ENCODE measurements at regions not wholly inside any gene's neighbourhood (a gene's known extent, or its start where the extent isn't known, plus 50 kb on each side); places are given as distances from the start of the nearest gene placed in this dataset.

DNA sequence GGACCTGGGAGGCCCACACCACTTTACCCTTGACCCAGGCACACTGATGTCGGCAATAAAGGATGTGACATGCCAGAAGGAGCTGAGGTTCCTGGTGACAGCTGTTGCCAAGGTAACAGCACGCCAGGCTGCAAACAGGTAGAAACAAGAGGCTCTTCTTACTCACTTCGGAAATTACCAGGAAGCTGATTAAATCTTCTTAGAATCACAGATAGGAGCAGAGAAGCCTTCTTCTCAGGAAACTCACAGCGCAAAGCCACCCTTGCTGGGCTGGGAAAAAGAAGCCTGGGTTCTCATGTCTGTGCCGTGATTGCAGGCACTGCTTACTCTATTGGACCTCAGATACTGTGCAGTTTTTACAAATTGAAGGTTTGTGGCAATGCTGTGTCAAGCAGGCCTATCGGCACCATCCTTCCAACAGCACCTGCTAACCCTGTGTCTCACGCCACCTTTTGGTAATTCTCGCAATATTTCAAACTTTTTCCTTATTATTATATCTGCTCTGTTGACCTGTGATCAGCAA, 61.0 kb upstream of the TAF1B start:
- no peaks in the 10 kb centered on the region for H3K27me3 Mint-ChIP-seq
- H3K36me3 Mint-ChIP-seq: no peaks in the 10 kb centered on the region
- CTCF ChIA-PET: interaction anchor here in 1 of 2 donors (0.6 to 1.0 kb wide), 6 partner anchors 11 to 141 kb away, joined by 3 to 5 read pairs (median 4); no protein-coding TSS in a partner anchor
- Histone ChIP-seq H3K4me3 (ENCODE audit: control insufficient read depth in 1 of 2, extremely low read depth in 1 of 2, low read length in 1 of 2) (no peak overlapping the region), H3K27ac (ENCODE audit: low read length) (peak overlapping the region; percentile 96), H3K9me3 (no peaks in the 10 kb centered on the region), H3K36me3 (ENCODE audit: control insufficient read depth in 2 of 2, extremely low read depth in 1 of 2, insufficient read depth in 1 of 2, low read length in 1 of 2) (no peaks in the 10 kb centered on the region), H3K27me3 (replicated peaks in 1 of 2; ENCODE audit: control insufficient read depth in 2 of 2, extremely low read depth in 1 of 2, insufficient read depth in 2 of 2, low read length in 1 of 2) (no peaks in the 10 kb centered on the region), H3K4me1 (ENCODE audit: control insufficient read depth in 1 of 2, extremely low read depth in 1 of 2, insufficient read depth in 2 of 2, low read length in 2 of 2) (peaks cover 29 to 64% of the 10 kb centered on the region in 2 experiments)
- POLR2A ChIA-PET: interaction anchor here in 1 of 2 donors (0.7 to 1.5 kb wide), 3 partner anchors 17 to 175 kb away, joined by 3 read pairs; no protein-coding TSS in a partner anchor
- ATAC-seq (replicated peaks in 1 of 4): peak; percentile 77 to 85 (median 78)
- no peaks in the 10 kb centered on the region for H3K9me3 Mint-ChIP-seq
- peak overlapping the region; percentile 80 to 91 for H3K27ac Mint-ChIP-seq
- 10% methylated on average over 2 of the region's 8 CpGs for WGBS (ENCODE audit: insufficient coverage)
- peak in 34 of 35 experiments; percentile 32 to 86 (median 60) for DNase-seq
- H3K4me3 Mint-ChIP-seq: peak overlapping the region; percentile 4 to 23 (median 21)
- peaks cover 42 to 64% (median 52%) of the 10 kb centered on the region in 3 donors for H3K4me1 Mint-ChIP-seq

DNA sequence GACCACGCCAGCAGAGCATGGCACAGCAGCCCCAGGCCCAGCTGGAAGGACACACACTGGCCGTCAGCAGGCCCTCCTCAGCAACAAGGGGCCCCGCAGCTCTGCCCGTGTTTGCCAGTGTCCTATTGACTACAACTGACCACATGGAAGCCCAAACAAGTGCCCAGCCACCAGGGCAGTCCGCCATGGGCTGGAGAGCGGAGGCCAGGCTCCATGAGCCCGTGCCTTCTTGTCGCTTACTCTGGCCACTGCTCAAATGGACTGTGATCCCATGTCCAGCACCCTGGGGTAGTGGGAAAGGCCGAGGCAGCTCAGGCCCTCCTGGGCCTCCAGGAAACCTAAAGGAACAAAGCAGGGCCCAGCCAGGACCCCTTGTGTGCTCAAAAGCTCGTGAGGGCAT, 53.9 kb upstream of the TAF1B start:
- H3K27ac Mint-ChIP-seq: no peak overlapping the region
- CTCF ChIA-PET: interaction anchor here in 1 of 2 donors (1.1 kb wide), 1 partner anchor 10 kb away, joined by 6 read pairs; no protein-coding TSS in a partner anchor
- Histone ChIP-seq H3K4me3 (ENCODE audit: control insufficient read depth in 1 of 2, extremely low read depth in 1 of 2, low read length in 1 of 2) (no peak overlapping the region), H3K27ac (ENCODE audit: low read length) (no peak overlapping the region), H3K36me3 (ENCODE audit: control insufficient read depth in 2 of 2, extremely low read depth in 1 of 2, insufficient read depth in 1 of 2, low read length in 1 of 2) (no peaks in the 10 kb centered on the region), H3K27me3 (replicated peaks in 1 of 2; ENCODE audit: control insufficient read depth in 2 of 2, extremely low read depth in 1 of 2, insufficient read depth in 2 of 2, low read length in 1 of 2) (peaks cover 0 to 6% of the 10 kb centered on the region in 2 experiments), H3K4me1 (ENCODE audit: control insufficient read depth in 1 of 2, extremely low read depth in 1 of 2, insufficient read depth in 2 of 2, low read length in 2 of 2) (peaks cover 0 to 18% of the 10 kb centered on the region in 2 experiments), H3K9me3 (no peaks in the 10 kb centered on the region)
- peaks cover 0 to 3% of the 10 kb centered on the region in 2 donors for H3K27me3 Mint-ChIP-seq
- no peak overlapping the region for H3K4me3 Mint-ChIP-seq
- WGBS (ENCODE audit: insufficient coverage): 89% methylated on average over 9 of the region's 10 CpGs
- H3K9me3 Mint-ChIP-seq: no peaks in the 10 kb centered on the region
- H3K36me3 Mint-ChIP-seq: no peaks in the 10 kb centered on the region
- H3K4me1 Mint-ChIP-seq: peaks cover 0 to 17% (median 12%) of the 10 kb centered on the region in 3 donors
- ATAC-seq (replicated peaks in 1 of 4): no peak
- POLR2A ChIA-PET: no interaction called here
- DNase-seq: no peak

DNA sequence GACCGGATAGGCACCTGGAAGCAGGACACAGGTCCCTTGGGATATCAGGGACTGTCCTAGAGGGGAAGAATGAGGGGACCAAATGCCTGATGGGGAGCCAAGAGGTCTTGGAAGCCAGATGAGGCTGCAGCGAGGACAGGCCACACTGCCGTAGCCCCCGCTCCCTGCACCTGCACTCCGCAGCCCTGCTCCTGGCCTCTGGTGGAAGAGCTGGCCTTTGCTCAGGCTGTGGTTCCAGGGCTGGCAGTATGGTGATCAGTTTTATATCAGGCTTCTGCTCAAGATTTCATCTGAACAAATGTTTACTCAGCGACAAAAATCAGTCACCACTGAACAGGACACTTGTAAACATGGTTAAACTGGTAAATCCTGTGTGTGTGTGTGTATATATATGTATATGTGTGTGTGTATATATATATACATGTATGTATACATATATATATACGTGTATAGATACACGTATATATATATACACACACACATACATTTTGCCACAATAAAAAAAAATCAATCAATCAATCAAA, 52.5 kb upstream of the TAF1B start:
- Mint-ChIP-seq H3K27me3 (peaks cover 0 to 6% of the 10 kb centered on the region in 2 donors), H3K4me1 (peaks cover 0 to 14% (median 12%) of the 10 kb centered on the region in 3 donors), H3K36me3 (no peaks in the 10 kb centered on the region), H3K27ac (no peak overlapping the region), H3K4me3 (no peak overlapping the region), H3K9me3 (no peaks in the 10 kb centered on the region)
- no peaks in the 10 kb centered on the region for H3K9me3 ChIP-seq
- ChIA-PET POLR2A (interaction anchor here in 1 of 2 donors (0.7 kb wide), 1 partner anchor 11 kb away, joined by 4 read pairs; no protein-coding TSS in a partner anchor), CTCF (interaction anchor here (0.7 kb wide), 2 partner anchors 22 to 41 kb away, joined by 4 to 8 read pairs; no protein-coding TSS in a partner anchor)
- H3K27me3 ChIP-seq (replicated peaks in 1 of 2; ENCODE audit: control insufficient read depth in 2 of 2, extremely low read depth in 1 of 2, insufficient read depth in 2 of 2, low read length in 1 of 2): peaks cover 0 to 6% of the 10 kb centered on the region in 2 experiments
- no peaks in the 10 kb centered on the region for H3K36me3 ChIP-seq (ENCODE audit: control insufficient read depth in 2 of 2, extremely low read depth in 1 of 2, insufficient read depth in 1 of 2, low read length in 1 of 2)
- peaks cover 0 to 18% of the 10 kb centered on the region in 2 experiments for H3K4me1 ChIP-seq (ENCODE audit: control insufficient read depth in 1 of 2, extremely low read depth in 1 of 2, insufficient read depth in 2 of 2, low read length in 2 of 2)
- ATAC-seq (replicated peaks in 1 of 4) (no peak), DNase-seq (no peak)
- H3K27ac ChIP-seq (ENCODE audit: low read length): no peak overlapping the region
- H3K4me3 ChIP-seq (ENCODE audit: control insufficient read depth in 1 of 2, extremely low read depth in 1 of 2, low read length in 1 of 2): no peak overlapping the region
- 96% methylated on average over 6 of the region's 8 CpGs for WGBS (ENCODE audit: insufficient coverage)

DNA sequence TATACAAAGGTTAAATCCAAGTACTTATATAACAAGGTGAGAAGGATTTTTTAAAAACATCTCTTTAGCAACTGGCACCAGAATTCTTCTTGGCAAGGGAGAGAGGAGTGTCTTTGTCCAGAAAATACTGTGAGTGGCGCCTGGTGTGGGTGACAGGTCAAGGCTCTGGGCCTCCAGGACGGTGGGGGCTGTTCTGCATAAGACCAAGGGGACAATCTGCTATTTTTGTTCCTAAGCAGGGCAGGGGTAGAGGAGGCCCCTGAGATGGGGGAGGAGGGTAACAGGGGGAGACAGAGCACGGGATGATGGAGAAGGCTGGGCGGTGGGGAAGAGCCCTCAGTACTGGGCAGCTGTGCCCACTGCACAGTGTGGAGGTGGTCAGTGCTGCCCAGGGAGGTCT, 51.6 kb upstream of the TAF1B start:
- CTCF ChIA-PET: no interaction called here
- ATAC-seq (replicated peaks in 1 of 4) (no peak), DNase-seq (no peak)
- no peaks in the 10 kb centered on the region for H3K9me3 ChIP-seq
- Mint-ChIP-seq H3K27ac (no peak overlapping the region), H3K9me3 (no peaks in the 10 kb centered on the region), H3K36me3 (no peaks in the 10 kb centered on the region), H3K27me3 (peaks cover 0 to 6% of the 10 kb centered on the region in 2 donors), H3K4me1 (peaks cover 0 to 14% (median 11%) of the 10 kb centered on the region in 3 donors), H3K4me3 (no peak overlapping the region)
- H3K4me3 ChIP-seq (ENCODE audit: control insufficient read depth in 1 of 2, extremely low read depth in 1 of 2, low read length in 1 of 2): no peak overlapping the region
- POLR2A ChIA-PET: interaction anchor here in 1 of 2 donors (0.7 kb wide), 1 partner anchor 12 kb away, joined by 4 read pairs; no protein-coding TSS in a partner anchor
- H3K36me3 ChIP-seq (ENCODE audit: control insufficient read depth in 2 of 2, extremely low read depth in 1 of 2, insufficient read depth in 1 of 2, low read length in 1 of 2): no peaks in the 10 kb centered on the region
- peaks cover 0 to 16% of the 10 kb centered on the region in 2 experiments for H3K4me1 ChIP-seq (ENCODE audit: control insufficient read depth in 1 of 2, extremely low read depth in 1 of 2, insufficient read depth in 2 of 2, low read length in 2 of 2)
- no peak overlapping the region for H3K27ac ChIP-seq (ENCODE audit: low read length)
- WGBS (ENCODE audit: insufficient coverage): 83% methylated on average over 3 of the region's 4 CpGs
- H3K27me3 ChIP-seq (replicated peaks in 1 of 2; ENCODE audit: control insufficient read depth in 2 of 2, extremely low read depth in 1 of 2, insufficient read depth in 2 of 2, low read length in 1 of 2): peaks cover 0 to 6% of the 10 kb centered on the region in 2 experiments

DNA sequence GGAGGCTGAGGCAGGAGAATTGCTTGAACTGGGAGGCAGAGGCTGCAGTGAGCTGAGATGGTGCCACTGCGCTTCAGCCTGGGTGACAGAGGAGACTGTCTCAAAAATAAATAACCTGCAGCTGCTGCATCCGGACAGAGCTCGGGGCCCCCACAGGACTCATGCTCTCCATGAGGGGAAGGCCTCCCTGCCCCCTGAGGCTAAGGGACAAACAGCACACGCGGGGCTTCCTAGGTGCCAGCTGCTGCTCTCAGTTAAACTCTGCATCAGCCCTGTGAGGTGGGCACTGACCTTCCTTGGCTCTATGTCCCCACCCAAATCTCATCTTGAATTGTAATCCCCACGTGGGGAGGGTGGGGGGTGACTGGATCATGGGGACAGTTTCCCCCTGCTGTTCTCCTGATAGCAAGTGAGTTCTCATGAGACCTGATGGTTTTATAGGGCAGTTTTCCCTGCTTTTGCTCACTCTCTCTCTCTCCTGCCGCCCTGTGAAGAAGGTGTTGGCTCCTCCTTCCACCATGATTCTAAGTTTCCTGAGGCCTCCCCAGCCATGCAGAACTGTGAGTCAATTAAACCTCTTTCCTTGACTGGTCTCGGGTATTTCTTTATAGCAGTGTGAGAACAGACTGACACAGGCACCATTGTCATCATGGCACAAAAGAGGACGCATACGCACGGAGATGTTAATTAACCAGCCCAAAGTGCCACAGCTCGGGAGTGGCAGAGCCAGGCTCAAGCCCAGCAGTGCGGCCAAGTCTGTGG, 49.9 kb upstream of the TAF1B start:
- Mint-ChIP-seq H3K27me3 (peaks cover 0 to 6% of the 10 kb centered on the region in 2 donors), H3K4me3 (no peak overlapping the region), H3K36me3 (no peaks in the 10 kb centered on the region), H3K9me3 (no peaks in the 10 kb centered on the region), H3K27ac (no peak overlapping the region), H3K4me1 (peaks cover 0 to 12% (median 3%) of the 10 kb centered on the region in 3 donors)
- peaks cover 0 to 6% of the 10 kb centered on the region in 2 experiments for H3K27me3 ChIP-seq (replicated peaks in 1 of 2; ENCODE audit: control insufficient read depth in 2 of 2, extremely low read depth in 1 of 2, insufficient read depth in 2 of 2, low read length in 1 of 2)
- peaks cover 0 to 13% of the 10 kb centered on the region in 2 experiments for H3K4me1 ChIP-seq (ENCODE audit: control insufficient read depth in 1 of 2, extremely low read depth in 1 of 2, insufficient read depth in 2 of 2, low read length in 2 of 2)
- POLR2A ChIA-PET: no interaction called here
- H3K4me3 ChIP-seq (ENCODE audit: control insufficient read depth in 1 of 2, extremely low read depth in 1 of 2, low read length in 1 of 2): no peak overlapping the region
- ATAC-seq (replicated peaks in 1 of 4) (no peak), DNase-seq (no peak)
- H3K9me3 ChIP-seq: no peaks in the 10 kb centered on the region
- H3K27ac ChIP-seq (ENCODE audit: low read length): no peak overlapping the region
- CTCF ChIA-PET: no interaction called here
- no peaks in the 10 kb centered on the region for H3K36me3 ChIP-seq (ENCODE audit: control insufficient read depth in 2 of 2, extremely low read depth in 1 of 2, insufficient read depth in 1 of 2, low read length in 1 of 2)
- WGBS (ENCODE audit: insufficient coverage): 76% methylated on average over 9 of the region's 13 CpGs
